GM18909 (cell line): ENCODE measurements at regions not wholly inside any gene's neighbourhood (a gene's known extent, or its start where the extent isn't known, plus 50 kb on each side); places are given as distances from the start of the nearest gene placed in this dataset.
"Not testable (repeated sequence)": the region's sequence is repeated elsewhere in the genome, so short reads cannot be mapped to it uniquely, and the experiment has no call there.

ENCODE experiments used
- ATAC-seq: cut with Tn5 transposase; IDR thresholded peaks from one replicate; pipeline ENCODE4 v1.9.1; 2021; ENCODE audit warnings: mild to moderate bottlenecking; ENCODE audit not compliant: unreplicated experiment, poor library complexity

GRCh38 chr6:146923205-146923833 lies 280.9 kb upstream of the STXBP5 start:
- no peak for ATAC-seq

- no peak for ATAC-seq
These were observed 278.4 kb upstream of the STXBP5 start for GRCh38 chr6:146925846-146926245.

GRCh38 chr6:146928503-146928902 lies 275.7 kb upstream of the STXBP5 start:
- ATAC-seq = no peak

GRCh38 chr6:146931214-146931613 lies 273.0 kb upstream of the STXBP5 start:
- ATAC-seq = no peak

GRCh38 chr6:146937316-146937715 lies 266.9 kb upstream of the STXBP5 start:
- ATAC-seq = no peak

GRCh38 chr6:146938266-146938665 lies 266.0 kb upstream of the STXBP5 start:
- no peak for ATAC-seq

- ATAC-seq = not testable (repeated sequence)
These were observed 264.8 kb upstream of the STXBP5 start for GRCh38 chr6:146939456-146939855.

- no peak for ATAC-seq
These were observed 260.6 kb upstream of the STXBP5 start for GRCh38 chr6:146943664-146944063.

GRCh38 chr6:146944077-146944476 lies 260.1 kb upstream of the STXBP5 start:
- no peak for ATAC-seq

- no peak for ATAC-seq
These were observed 259.4 kb upstream of the STXBP5 start for GRCh38 chr6:146944809-146945208.

- ATAC-seq = peak; percentile 50
These were observed 257.7 kb upstream of the STXBP5 start for GRCh38 chr6:146946559-146946958.

GRCh38 chr6:146948790-146949342 lies 255.4 kb upstream of the STXBP5 start:
- ATAC-seq = no peak

- no peak for ATAC-seq
These were observed 254.8 kb upstream of the STXBP5 start for GRCh38 chr6:146949425-146949824.

- ATAC-seq = peak; percentile 53
These were observed 253.8 kb upstream of the STXBP5 start for GRCh38 chr6:146950351-146950835.

GRCh38 chr6:146955570-146955969 lies 248.6 kb upstream of the STXBP5 start:
- ATAC-seq = no peak

GRCh38 chr6:146957181-146958093 lies 246.8 kb upstream of the STXBP5 start:
- no peak for ATAC-seq

- ATAC-seq = no peak
These were observed 242.4 kb upstream of the STXBP5 start for GRCh38 chr6:146961831-146962230.

GRCh38 chr6:146962329-146962728 lies 241.9 kb upstream of the STXBP5 start:
- ATAC-seq = no peak

- no peak for ATAC-seq
These were observed 239.0 kb upstream of the STXBP5 start for GRCh38 chr6:146965110-146965689.

- no peak for ATAC-seq
These were observed 236.0 kb upstream of the STXBP5 start for GRCh38 chr6:146968041-146968760.
